HG02973 (cell line): ENCODE measurements at regions not wholly inside any gene's neighbourhood (a gene's known extent, or its start where the extent isn't known, plus 50 kb on each side); places are given as distances from the start of the nearest gene placed in this dataset.

Experiments
- ATAC-seq: cut with Tn5 transposase; IDR thresholded peaks from one replicate; pipeline ENCODE4 v1.9.1; 2021; ENCODE audit warnings: moderate library complexity; ENCODE audit not compliant: unreplicated experiment

DNA sequence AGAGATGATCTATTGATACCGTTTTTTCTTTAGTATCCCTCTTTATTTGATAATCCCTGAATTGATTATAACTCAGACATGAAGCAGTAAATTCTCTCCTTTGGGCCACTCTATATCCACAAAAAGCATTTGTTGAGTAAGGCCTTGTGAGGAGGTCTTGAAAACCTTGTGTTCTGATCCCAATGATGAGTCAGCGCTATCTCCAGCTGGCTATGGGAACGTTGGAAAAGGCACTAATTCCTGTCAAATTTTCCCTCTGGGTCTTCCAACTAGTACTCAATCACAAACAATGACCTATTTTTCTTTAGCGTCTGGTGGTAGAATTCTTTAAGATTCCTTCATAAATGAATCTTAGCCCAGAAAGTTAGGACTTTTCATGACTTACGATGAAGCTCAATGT lies 168.4 kb upstream of the LRIG3 start:
- no peak for ATAC-seq

DNA sequence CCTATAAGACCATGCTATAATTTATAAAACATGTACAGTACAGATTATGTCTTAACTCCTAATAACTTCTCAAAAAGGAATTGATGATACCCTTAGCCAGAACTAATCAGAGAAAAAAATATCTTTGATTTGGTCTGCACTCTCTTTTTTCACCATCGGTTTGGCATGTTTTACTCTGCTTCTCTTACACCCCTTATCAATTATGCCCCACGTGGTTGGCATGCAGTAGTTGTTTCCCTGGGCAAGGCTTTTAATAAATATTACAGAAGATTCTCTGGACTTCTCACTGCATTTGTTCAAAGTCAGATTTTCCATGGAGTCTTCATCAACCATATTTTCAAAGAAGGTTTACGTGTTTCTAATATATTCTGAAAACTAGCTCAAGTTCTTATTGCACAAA lies 167.4 kb upstream of the LRIG3 start:
- ATAC-seq, result no peak

DNA sequence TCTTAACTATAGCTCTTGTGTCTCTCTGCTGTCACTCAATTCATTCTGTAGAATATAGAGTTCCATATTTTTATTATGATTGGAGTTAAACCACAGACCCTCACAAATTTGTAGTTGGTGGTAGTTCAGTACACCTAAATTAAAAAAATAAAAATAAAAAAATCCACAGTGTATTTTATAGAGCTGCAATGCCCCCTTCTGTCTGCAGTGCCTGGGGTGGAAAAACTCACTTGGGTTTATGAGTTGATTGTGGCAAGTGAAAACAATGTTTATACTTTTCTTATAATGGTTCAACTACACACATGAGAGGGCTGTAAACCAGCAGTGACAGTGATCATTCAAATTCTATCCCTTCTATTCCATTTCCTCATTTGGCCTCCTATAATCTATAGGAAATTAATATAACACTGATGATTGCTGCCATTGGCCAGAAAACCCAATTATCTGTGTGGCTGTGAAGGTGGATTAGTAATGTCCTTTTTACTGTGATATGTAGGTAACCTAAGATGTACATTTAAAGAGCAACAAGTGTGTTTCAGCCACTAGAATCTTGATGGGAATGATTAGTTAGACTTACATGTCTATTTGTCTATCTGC lies 166.9 kb upstream of the LRIG3 start:
- no peak for ATAC-seq

DNA sequence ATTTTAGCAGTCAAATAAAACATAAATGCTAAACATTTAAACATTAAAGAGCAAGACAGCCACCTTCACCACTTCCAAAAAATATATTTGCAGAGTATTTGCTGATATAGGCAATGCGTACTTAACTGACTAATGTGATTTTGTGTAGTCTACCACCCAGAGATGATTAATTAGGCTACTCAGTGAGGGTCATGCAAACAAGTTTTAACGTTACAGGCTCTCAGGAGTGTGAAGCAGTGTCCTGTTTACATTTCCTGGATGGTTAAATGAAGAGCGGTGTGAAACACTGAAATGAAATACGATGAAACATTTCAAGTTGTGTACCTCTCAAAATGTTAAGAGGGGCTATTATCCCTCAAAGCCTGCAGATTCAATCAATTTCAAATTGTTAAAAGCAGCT lies 165.8 kb upstream of the LRIG3 start:
- no peak for ATAC-seq

DNA sequence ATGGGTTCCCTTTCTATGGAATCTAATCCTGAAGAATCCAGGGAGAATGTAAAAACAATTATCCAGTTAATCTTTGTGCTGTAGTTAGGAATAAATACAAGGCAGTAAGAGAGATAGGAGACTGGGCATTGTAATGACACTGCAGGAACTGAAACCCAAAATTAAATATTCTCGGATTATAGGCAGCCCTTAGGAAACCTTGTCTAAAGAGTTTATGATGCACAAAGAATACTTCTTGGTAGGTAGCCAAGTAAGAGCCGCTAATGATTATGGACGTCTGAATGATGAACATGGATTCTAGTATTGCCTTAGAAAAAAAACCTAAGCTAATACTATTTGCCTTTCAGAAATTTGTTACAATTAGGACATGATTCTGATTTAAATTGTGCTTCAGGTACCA lies 165.4 kb upstream of the LRIG3 start:
- no peak for ATAC-seq

DNA sequence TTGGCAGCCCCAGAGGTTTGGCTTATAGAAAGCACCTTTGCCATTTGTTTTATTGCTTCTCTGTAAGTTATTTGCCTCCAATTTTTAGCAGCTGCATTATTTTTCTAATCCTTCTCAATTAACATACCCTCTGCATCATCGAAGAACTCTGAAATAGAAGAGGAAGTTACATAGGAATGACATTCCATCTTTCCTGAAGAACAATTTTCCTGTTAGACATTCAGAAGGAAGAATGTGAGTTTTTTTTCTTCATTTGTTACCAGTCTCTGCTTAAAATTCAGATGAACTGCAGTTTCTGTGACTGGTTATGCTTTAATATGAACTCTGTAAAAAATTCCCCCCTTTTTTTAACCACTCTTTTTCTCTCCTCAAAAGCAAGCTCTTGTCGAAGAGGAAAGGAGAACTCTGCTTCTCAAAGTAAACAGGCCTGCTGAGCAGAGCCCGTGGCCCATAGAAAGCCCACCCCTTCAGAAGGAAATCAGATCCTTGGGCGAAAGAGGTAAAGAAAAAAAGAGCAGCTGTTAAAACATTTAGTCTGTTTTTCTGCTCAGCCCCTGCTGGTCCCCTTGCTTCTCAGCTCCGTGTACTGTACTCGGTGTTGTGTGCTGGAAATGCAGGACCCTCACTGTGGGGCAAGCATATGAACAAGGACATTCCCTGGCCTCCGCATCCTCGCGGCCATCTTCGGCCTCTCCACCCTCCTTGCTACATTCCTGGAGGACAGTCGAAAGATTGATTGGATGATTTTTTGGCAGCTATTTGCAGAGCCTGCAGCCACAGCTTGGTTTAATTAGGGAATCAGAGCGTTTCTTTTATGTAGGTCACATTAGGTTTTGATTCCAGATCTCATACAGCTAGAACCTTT lies 164.4 kb upstream of the LRIG3 start:
- no peak for ATAC-seq

DNA sequence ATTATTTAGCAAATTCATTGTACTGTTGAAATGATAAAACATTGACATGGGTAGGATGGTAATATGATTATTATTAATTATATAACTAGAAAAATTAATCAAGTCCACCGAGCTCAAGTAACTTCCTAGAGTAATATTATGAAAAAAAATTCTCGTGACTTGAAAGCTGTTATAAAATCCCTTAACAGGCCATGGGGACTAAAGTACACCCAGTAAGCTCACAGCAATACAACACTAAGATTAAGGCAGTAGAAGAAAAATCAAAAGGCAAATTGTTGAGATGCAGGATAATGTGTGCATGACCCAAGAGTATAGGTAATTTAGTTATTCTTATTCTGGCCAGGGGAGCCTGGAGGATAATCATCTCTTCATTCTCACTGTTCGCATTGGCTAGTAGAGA lies 162.6 kb upstream of the LRIG3 start:
- no peak for ATAC-seq

DNA sequence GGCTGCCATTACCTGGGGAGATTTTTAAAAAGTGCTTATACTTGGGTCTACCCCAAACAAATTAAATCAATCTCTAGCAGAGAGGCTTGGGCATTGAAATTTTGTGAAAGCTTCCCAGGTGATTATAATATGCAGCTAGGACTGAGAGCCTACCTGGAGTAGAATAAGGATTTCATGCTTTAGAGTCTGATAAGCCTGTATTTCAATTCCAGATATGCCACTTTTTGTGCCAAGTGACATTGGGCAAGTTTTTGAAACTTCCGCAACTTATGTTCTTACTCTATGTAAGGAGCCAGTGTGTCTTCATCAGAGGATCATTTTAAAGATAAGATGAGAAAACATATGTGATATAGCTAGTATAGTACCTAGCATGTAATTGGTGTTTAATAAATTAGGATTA lies 159.8 kb upstream of the LRIG3 start:
- ATAC-seq, result no peak

DNA sequence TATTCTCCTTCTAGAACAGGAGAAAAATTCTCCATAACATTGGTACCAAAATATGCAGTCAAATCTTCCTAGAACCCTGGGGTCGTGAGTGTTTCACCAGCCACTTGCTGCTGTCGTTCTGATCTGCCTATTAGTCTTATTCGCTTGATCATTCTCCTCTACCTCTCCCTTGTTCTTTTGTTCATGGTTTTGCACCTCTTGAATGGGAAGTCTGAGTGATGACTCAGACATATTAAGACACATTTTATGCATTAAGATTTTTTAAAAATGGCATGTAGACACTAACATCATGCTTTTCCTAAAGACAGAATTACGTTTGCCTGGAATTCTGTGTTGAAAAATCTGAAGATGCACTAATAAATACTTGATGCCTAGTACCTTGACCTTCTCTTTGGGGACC lies 159.2 kb upstream of the LRIG3 start:
- ATAC-seq, result no peak

DNA sequence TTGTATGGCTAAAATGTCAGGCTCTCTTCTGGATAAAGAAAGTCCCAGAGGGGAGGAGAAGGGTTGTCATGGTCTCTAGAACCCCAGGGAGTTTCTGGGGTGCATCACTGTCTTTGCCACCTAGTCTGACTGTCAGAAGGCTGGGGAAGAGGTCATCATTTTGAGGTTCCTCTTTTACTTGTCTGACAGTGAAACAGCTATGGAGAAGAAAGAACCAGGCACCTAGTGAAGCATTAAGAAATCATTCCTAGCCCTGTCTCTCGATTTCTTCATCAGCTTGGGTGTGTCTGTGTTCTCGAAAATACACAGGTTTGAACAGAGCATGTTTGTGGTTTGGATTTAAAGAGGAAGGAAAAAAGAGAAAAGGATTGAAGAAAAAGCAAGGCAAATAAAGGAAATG lies 158.7 kb upstream of the LRIG3 start:
- ATAC-seq, result no peak

DNA sequence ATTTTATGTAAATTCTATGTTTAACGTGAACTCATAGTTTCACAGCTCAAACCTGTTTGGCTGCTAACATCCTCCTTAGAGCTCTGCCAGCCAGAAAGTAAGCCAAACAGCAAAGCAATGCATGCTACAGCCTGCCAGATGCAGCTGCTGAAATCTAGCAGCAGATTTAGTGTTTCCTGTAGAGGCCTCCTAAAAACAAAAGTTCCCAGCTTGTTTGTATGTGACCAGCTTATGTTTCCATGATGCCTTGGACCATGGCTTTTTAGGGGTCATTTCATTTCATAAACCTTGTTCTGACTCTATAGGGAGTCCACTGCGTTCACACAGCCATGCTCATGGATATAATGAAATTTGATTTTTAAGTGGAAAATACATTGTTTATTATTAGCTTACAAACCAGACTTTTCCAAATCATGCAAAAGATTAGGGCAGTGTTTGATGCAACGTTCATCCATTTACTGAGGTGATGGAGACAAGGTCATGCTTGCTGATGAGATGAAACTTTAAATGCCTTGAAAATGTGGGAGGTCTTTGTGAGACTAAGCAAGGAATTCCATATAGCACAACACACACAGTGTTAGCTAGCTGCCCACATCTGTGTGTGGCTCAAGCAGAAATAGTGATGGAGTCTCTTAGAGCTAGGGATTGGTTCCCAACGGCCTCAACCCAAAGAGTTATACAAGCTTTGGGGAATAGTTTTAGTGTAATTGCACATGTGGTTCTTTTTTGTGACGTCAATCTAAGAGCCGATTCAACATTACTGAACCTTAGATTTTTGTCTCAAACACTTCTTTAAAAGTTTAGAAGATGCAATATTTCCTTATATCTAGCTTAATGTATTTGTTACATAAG lies 157.5 kb upstream of the LRIG3 start:
- ATAC-seq, result no peak

DNA sequence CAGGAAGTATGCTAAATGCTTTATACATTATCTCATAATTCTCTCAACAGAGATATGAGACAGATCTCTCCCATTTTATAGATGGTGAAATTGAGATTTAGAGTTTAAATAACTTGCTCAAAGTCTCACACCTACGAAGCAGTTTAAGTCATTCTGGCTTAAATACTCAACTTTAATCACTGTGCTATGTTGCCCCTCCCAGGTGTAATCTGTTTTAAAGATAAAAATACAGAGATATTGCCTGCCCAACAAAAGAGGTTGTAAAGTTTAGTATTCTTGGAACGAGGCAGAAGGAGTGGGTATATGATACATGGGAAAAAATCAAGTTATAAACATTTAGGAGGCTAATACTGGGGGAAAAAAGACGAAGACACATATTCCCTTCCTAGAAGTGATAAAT lies 156.8 kb upstream of the LRIG3 start:
- no peak for ATAC-seq

DNA sequence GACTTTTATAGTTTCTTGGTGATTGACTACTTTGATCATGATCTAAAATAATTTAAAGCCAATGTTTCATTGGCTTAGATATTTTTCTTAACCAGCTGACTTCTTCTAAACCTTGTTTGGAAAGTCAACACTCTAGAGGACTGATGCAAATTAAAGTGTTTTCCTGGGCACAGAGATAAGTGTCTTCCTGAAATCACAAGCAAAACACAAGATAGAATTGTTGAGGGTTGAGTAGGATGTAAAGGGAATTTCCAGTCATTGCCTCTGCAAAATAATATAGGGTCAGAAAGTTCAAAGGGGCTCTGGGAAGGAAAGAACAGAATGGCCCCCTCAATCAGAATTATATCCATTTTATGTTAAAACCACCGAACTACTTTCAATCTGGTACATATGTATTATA lies 156.3 kb upstream of the LRIG3 start:
- ATAC-seq, result no peak

DNA sequence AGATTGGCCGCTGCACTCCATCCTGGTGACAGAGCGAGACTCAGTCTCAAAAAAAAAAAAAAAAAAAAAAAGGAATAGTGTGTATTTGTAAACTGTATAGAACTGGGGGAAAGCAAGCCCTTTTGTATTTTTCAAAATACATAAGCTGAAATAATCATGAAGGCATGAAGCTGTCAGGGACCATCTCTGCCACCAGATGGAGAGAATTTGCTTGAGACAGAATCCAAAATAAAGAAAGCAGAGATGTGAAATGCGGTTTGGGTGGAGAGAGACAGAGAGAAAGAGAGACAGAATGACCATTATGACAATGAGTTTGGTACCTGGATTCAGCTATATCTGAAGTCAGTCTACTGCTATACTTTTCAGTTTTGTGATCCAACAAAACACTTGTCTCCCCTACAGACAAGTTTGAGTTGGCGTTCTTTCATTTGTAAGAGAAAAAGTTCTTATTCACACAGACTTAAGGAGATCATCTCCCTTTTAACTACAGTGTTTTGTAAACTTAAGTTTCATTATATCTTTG lies 155.7 kb upstream of the LRIG3 start:
- ATAC-seq, result no peak

DNA sequence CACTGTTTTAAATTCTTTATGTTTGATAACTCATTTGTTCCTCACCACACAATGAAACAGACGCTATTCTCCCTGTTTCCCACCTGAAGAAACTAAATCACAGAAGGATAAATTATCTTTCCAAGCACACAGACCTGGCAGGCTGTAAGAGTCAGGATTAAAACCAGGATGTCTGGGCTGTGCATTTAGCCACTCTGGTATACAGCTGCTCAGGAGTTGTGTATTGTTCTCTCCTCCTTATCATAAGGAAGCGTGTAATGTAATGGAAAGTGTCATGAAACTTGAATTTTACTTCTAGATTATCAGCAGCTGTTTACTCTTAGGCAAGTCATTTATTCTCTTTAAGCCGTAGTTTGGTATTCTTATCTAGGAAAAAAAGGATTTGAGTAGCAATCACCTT lies 154.8 kb upstream of the LRIG3 start:
- no peak for ATAC-seq

DNA sequence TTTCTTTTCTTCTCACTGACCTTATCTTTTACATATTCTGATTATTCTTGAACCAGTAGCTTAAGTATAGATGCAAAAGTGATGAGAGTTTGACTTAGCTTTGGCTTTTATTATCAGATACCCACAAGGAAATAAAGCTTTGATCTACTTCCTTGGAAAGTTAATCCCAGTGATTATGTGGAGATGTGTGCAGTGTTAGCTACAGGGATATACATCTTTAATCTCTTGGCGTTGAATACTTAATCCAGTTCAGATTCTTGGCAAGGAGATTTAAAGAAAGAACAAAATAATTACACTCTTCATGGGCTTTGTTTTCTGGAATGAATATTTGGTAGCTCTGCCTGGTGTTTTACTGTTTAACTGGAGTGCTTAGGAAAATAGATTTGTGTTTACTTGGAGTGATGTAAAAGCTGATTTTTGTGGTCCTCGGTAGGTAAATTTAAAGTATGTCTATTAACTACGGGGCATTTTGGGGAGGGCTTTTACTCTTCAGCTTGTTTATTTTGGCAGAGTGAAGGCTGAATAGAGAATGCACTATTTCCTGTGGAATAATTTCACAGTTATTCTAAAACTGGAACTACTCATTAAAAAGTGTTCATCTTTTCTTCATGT lies 150.1 kb upstream of the LRIG3 start:
- ATAC-seq, result no peak

DNA sequence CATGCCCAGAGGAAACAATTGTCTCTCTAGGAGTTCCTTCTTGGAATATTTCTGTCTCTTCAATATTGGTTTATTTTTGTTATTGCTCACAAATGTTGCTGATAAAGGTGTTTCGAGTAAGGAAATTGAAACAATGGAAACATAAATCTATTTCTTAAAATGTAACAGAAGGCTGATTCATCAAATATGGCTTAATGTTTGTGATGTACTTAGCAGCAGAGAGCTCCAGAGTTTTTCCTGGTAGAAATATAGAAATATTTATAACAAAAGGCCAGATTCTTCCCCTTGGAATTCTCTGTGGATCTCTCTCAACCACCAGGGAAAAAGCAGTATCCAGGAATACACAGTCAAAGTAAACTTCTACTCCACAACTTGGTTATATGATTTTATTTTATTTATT lies 149.2 kb upstream of the LRIG3 start:
- no peak for ATAC-seq

DNA sequence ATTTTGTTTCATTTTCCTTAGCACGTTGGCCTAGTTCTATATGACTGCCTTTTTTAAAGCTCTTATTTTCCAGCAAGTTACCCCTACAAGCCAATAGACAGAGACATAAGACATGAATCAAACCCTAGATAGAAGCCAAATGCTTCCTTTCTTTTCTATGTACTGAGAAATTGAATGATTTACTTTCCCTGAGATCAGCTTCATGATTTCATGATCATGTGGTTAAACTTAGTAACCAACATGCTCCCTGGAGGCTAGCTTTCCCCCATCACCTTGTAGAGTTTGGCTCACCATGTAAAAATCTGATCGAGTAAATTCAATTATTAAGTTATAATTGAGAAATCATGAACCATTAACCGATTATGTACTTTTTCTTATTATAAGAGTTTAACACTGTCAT lies 148.1 kb upstream of the LRIG3 start:
- ATAC-seq, result no peak

DNA sequence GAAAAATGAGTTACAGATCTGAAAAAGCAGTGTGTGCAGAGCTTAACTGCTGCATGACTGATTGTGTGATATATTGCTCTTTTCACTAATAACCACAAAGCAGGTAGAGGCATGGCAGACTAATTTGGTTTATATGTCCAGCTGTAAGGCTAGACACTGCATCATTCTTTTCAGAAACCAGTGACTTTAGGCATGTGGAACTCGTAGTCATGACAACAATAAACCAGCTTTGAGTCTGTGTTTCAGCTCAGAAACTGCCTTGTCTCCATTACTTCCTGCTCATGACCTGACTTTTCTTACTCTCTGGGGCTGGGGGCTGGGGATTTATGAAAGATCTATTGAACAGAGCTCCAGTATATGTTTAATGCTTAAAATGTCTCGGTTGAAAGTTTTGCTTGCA lies 146.8 kb upstream of the LRIG3 start:
- ATAC-seq, result no peak

DNA sequence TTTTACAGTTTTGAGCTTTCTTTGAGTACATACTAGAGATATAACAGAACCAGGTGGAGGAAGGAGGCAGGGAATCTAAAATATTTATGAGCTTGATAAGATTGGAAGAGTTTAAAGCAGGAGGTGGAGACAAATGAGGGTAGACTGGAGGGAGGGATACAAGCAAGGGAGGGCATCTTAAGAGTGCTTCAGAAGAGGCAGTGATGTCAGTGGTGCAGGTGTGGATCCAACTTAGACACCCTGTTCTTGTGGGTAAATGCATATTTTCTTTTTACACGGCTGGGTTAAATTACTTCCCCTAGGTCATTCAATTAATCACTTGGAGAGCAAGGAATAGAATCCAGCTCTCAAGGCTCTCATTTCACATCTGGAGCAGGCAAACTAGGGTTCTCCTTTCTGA lies 146.1 kb upstream of the LRIG3 start:
- ATAC-seq, result no peak
